GM04503 (cell line): ENCODE measurements at regions not wholly inside any gene's neighbourhood (a gene's known extent, or its start where the extent isn't known, plus 50 kb on each side); places are given as distances from the start of the nearest gene placed in this dataset.

Source experiments
- DNase-seq: peaks from one replicate; pipeline ENCODE4 v3.0.0-alpha.2; 2012; ENCODE audit warnings: low read depth

GRCh38 chr12:87793131-87793530 is 236.1 kb downstream of the C12orf50 start:
- no peak for DNase-seq

GRCh38 chr12:87784350-87784749 is 244.9 kb downstream of the C12orf50 start:
- no peak for DNase-seq

DNA sequence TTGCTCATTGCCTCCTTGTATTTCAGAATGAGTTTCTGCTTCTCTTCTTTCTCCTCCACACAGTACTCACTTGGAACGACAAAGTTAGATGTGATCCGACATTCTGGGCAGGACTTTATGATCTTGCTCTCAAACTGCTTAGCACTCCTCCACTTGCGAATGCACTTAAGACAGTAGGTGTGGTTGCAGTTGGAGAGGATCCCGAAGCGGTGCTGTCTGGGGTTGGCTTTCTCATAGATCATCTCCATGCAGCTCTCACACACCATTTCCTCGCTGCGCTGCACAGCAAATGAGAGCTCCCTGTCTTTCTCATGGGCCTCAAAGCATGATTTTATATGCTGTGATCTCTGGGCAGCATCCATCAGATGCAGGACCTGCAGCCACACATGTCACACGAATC is 245.7 kb downstream of the C12orf50 start:
- DNase-seq = no peak

GRCh38 chr12:87782838-87783237 is 246.4 kb downstream of the C12orf50 start:
- DNase-seq = no peak

- DNase-seq = no peak
Measured at GRCh38 chr12:87779858-87780498, 249.2 kb downstream of the C12orf50 start.

DNA sequence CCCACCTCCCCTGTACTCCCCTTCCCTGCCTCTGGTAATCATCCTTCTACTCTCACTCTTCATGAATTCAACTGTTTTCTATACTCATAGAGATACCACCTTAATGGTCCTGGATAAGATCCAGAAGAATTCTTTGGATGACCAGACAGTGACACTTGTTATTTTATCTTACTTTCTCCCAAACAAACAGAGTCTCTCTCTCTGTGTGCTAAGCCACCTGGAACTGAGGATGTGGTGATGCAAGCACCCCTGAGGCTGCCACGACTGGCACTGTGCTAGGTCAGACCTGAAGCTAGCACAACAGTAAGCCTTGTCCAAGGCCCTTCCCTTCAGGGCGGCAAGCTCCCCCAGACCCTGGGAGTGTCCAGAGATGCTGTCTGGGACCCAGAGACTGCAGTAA is 250.2 kb downstream of the C12orf50 start:
- no peak for DNase-seq

- DNase-seq = no peak
Measured at GRCh38 chr12:87778065-87778464, 251.1 kb downstream of the C12orf50 start.

DNA sequence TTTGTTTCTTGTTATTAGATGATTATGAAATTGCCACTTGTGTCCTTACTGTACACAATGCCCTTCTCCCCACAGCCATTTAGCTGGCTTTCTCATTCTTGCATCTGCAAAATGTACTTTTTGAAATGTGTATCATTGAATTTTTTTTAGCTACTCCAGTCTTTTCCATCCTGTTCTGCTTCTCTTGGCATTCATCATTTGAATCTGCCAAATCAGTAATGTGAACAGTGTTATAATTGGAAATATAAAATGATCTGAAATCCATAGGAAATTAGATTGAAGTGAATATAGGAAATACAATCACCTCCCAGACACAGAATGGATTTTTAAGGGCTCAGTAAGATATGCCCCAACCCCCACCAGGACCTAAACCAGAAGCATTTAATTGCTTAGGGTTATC is 253.4 kb downstream of the C12orf50 start:
- DNase-seq = no peak

DNA sequence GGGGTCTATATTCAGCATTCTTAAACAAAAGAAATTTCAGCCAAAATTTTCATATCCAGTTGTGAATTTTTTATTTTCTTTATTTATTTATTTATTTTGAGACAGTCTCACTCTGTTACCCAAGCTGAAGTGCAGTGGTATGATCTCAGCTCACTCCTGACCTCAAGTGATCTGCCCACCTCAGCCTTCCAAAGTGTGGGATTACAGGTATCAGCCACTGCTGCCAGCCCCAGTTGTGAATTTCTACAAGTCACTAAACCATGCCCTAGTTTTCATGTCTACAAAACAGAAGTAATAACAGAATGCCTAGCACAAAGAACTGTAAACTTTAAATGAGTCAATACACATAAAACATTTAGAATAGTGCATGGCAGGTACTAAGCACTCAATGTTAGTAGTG is 254.2 kb downstream of the C12orf50 start:
- DNase-seq = no peak

- DNase-seq = no peak
Measured at GRCh38 chr12:87772401-87772800, 256.8 kb downstream of the C12orf50 start.

GRCh38 chr12:87768501-87769287 is 260.5 kb downstream of the C12orf50 start:
- DNase-seq = no peak

GRCh38 chr12:87766044-87766443 is 263.2 kb downstream of the C12orf50 start:
- DNase-seq = no peak

DNA sequence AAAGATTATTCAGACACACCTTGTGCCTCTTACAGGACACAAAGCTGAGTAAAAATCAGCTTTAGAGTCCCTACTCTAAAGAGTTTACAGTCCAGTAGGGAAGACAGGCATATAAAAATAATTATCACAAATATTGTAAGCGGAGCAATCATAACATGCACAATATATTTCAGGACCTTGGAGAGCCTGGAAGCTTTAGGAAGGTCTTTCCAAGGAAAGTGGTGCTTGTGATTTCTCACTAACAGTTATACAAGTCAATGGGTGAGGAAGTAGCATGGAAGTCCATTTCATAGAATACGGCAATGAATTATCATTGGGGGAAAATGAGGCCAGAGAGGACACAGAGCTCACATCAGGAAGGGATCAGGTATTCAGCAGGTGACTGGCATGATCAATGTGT is 268.3 kb downstream of the C12orf50 start:
- no peak for DNase-seq

DNA sequence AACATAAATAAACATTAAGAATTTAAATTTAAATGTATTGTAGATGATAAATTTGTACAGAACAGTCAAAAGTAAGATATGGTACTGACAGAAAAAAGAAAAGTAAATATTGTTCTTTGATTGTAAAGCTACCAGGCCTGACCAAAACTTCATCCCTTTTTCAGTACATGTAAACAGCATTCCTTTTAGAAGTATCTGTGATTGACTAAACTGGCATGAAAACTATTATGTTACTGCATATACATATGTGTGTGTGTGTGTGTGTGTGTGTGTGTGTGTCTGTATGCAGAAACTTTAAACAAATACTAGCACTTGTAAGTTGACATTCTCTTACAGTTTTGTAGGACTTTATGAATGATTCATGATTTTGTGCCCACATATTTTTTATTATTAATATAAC is 270.9 kb downstream of the C12orf50 start:
- no peak for DNase-seq

DNA sequence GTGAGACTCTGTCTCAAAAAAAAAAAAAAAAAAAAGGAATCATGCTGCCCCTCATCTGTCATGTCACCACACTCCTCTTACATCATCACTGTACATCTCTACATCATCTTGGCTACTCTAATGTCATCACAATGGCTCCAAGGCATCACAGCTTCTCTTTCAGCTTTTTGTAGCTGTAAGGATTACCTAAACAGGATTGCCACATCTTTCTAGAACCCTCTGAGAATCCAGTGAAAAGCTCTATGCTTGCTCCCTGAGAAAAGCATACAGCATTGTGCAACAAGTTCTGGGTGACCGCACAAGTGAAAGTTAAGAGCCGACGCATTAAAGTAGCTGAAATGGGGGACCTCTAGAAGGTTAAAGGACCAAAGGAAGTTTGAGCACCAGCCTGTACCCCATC is 272.5 kb downstream of the C12orf50 start:
- no peak for DNase-seq

DNA sequence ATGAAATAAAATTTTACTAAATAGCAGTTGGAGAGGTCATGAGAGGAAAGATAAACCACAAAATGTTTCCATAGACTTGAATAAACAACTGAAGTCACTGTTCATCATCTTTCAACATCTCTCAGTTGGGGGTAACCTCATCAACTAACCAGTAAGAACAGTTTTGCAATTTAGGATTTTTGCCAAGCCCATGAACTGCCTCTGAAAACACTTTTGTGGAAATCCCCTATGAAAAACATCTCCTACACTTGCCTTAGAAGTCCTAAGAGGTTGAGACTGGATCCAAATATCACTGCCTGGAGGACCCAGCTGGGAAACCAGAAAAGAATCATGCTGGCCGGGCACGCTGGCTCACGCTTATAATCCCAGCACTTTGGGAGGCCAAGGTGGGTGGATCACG is 273.1 kb downstream of the C12orf50 start:
- no peak for DNase-seq

- DNase-seq = no peak
Measured at GRCh38 chr12:87728931-87729593, 300.1 kb downstream of the C12orf50 start.

GRCh38 chr12:87720967-87721366 is 308.2 kb downstream of the C12orf50 start:
- DNase-seq = no peak

DNA sequence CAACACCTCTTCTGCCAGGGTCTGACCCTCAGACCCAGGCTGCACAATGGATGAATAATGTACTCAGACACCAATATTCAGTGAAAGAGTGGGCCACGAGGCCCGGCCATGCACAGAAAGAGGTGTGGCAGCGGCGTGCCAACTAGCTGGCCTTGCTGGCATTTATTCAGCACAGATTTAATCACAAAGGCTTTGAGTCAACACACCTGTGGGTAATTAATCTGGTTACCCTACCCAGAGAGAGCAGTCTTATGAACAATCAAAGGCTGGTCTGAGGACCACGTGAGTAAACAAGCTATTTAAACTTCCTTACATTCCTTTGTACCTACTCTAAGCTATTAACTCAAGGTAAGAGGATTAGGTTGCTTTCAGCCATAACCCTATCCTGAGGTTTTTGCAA is 324.8 kb downstream of the C12orf50 start:
- no peak for DNase-seq

DNA sequence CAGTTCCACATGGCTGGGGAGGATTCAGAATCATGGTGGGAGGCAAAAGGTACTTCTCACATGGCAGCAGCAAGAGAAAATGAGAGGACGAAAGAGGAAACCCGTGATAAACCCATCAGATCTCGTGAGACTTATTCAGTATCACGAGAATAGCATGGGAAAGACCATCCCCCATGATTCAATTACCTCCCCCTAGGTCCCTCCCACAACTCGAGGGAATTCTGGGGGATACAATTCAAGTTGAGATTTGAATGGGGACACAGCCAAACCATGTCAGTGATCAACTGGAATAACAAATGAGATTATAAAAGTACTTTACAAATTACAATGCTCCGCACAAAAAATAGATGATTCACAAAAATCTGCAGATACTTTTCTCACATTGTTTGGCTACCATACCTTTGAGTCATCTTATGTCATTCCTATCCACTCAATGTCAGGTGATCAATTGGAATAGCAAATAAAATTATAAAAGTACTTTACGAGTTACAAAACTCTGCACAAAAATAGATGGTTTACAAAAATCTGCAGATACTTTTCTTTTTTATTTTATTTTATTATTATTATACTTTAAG is 338.9 kb downstream of the C12orf50 start:
- no peak for DNase-seq

GRCh38 chr12:87689196-87689595 is 340.0 kb downstream of the C12orf50 start:
- DNase-seq = no peak

DNA sequence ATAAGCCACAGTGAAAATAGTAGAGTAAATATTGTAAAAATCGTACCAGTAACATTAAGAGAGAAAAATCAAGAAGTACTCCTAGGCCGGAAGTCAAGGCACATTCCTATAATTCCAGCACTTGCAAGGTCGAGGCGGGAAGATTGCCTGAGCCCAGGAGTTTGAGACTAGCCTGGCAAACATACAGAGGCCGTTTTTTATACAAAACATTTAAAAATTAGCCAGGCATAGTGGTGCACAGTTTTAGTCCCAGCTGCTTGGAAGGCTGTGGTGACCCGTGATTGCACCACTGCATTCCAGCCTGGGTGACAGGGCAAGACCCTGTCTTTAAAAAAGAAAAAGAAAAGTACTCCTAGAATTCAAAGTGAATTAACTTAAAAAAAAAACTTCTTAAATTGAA is 341.8 kb downstream of the C12orf50 start:
- DNase-seq = no peak

DNA sequence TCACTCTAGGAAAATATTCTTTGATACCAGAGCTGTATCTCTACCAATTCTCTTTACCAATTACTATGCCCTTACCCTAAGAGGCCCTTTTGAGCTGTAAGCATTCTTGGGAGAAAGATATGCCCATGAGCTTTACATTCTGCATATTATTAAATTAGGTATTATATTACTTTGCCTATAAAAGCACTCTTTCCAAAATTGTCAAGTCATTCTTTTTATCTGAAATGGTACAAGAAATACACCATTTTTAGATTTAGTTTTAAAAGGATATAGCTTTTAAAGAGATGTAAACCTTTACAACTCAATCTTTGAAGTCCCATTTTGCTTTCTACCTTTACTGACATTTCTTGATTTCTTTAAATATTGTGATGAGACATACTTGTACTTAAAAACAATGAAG is 343.5 kb downstream of the C12orf50 start:
- DNase-seq = no peak
